Neutrophil (primary cell): ENCODE measurements at regions not wholly inside any gene's neighbourhood (a gene's known extent, or its start where the extent isn't known, plus 50 kb on each side); places are given as distances from the start of the nearest gene placed in this dataset.

Experiments used
- H3K27ac ChIP-seq: fragments of 200-600 bp; sonication (generic); 2 replicates; pipeline ENCODE4 v1.5.1; 2016; ENCODE audit warnings: mild to moderate bottlenecking, moderate library complexity
- H3K27me3 ChIP-seq: fragments of 200-600 bp; sonication (generic); 2 replicates; pipeline ENCODE4 v1.6.0; 2016; ENCODE audit warnings: mild to moderate bottlenecking
- H3K36me3 ChIP-seq: fragments of 200-600 bp; sonication (generic); 2 replicates; pipeline ENCODE4 v1.5.1; 2017
- H3K4me1 ChIP-seq, 2 experiments: fragments of 200-600 bp in 1 of 2; sonication (generic) in 1 of 2; 1 replicate in 1 of 2; 2 replicates in 1 of 2; pipeline versions ENCODE4 v1.5.1 to v1.6.1; 2013 to 2016; ENCODE audit warnings: low read depth in 1 of 2, low read length in 1 of 2, mild to moderate bottlenecking in 1 of 2, moderate library complexity in 1 of 2; ENCODE audit not compliant: control insufficient read depth in 1 of 2, insufficient read depth in 1 of 2
- H3K4me3 ChIP-seq, 2 experiments: fragments of 200-600 bp in 1 of 2; sonication (generic) in 1 of 2; 1 replicate in 1 of 2; 2 replicates in 1 of 2; pipeline ENCODE4 v1.5.1; 2013 to 2016; ENCODE audit warnings: low read depth in 1 of 2, low read length in 1 of 2, mild to moderate bottlenecking in 1 of 2, moderate library complexity in 1 of 2
- H3K9me3 ChIP-seq: fragments of 200-600 bp; sonication (generic); 2 replicates; pipeline ENCODE4 v1.5.1; 2016
- CTCF ChIP-seq: fragments of 200-600 bp; sonication (generic); IDR thresholded peaks from 2 replicates; pipeline ENCODE4 v1.5.1; 2016; ENCODE audit warnings: antibody characterized with exemption

GRCh38 chr11:26027887-26028286 lies 304.0 kb upstream of the ANO3 start:
- Histone ChIP-seq H3K36me3 (no peaks in the 10 kb centered on the region), H3K27me3 (no peaks in the 10 kb centered on the region), H3K4me3 (no peak overlapping the region), H3K4me1 (no peaks in the 10 kb centered on the region), H3K9me3 (no peaks in the 10 kb centered on the region), H3K27ac (no peak overlapping the region)
- no peak for TF ChIP-seq CTCF

GRCh38 chr11:26028393-26028911 lies 303.5 kb upstream of the ANO3 start:
- no peak for TF ChIP-seq CTCF
- Histone ChIP-seq H3K9me3 (no peaks in the 10 kb centered on the region), H3K4me1 (no peaks in the 10 kb centered on the region), H3K27ac (no peak overlapping the region), H3K27me3 (no peaks in the 10 kb centered on the region), H3K4me3 (no peak overlapping the region), H3K36me3 (no peaks in the 10 kb centered on the region)

GRCh38 chr11:26030399-26030798 lies 301.5 kb upstream of the ANO3 start:
- no peak for TF ChIP-seq CTCF
- Histone ChIP-seq H3K4me3 (no peak overlapping the region), H3K36me3 (no peaks in the 10 kb centered on the region), H3K4me1 (no peaks in the 10 kb centered on the region), H3K9me3 (no peaks in the 10 kb centered on the region), H3K27me3 (no peaks in the 10 kb centered on the region), H3K27ac (no peak overlapping the region)

GRCh38 chr11:26032241-26032640 lies 299.7 kb upstream of the ANO3 start:
- H3K36me3 ChIP-seq: no peaks in the 10 kb centered on the region
- no peak for TF ChIP-seq CTCF

GRCh38 chr11:26035696-26036095 lies 296.2 kb upstream of the ANO3 start:
- no peak overlapping the region for H3K4me3 ChIP-seq
- TF ChIP-seq CTCF: no peak
- H3K27ac ChIP-seq: no peak overlapping the region
- H3K36me3 ChIP-seq: no peaks in the 10 kb centered on the region
- no peaks in the 10 kb centered on the region for H3K4me1 ChIP-seq
- H3K9me3 ChIP-seq: no peaks in the 10 kb centered on the region
- H3K27me3 ChIP-seq: no peaks in the 10 kb centered on the region

More at GRCh38 chr11:26032241-26032640, 299.7 kb upstream of the ANO3 start:
- Histone ChIP-seq H3K4me1 (no peaks in the 10 kb centered on the region), H3K9me3 (no peaks in the 10 kb centered on the region), H3K27ac (no peak overlapping the region), H3K4me3 (no peak overlapping the region), H3K27me3 (no peaks in the 10 kb centered on the region)

- Histone ChIP-seq H3K4me3 (no peak overlapping the region), H3K27ac (no peak overlapping the region), H3K9me3 (no peaks in the 10 kb centered on the region), H3K27me3 (no peaks in the 10 kb centered on the region), H3K4me1 (no peaks in the 10 kb centered on the region), H3K36me3 (no peaks in the 10 kb centered on the region)
- no peak for TF ChIP-seq CTCF
These were observed 294.2 kb upstream of the ANO3 start for GRCh38 chr11:26037716-26038115.
